Immature natural killer cell (primary cell): ENCODE measurements at regions not wholly inside any gene's neighbourhood (a gene's known extent, or its start where the extent isn't known, plus 50 kb on each side); places are given as distances from the start of the nearest gene placed in this dataset.
"Not testable (repeated sequence)": the region's sequence is repeated elsewhere in the genome, so short reads cannot be mapped to it uniquely, and the experiment has no call there.

ENCODE experiments used
- DNase-seq, 3 donors: peaks; one replicate each; pipeline ENCODE4 v3.0.0; 2022; ENCODE audit warnings: mixed read lengths in 1 of 3
- H3K27ac Mint-ChIP-seq, 6 donors: one replicate each; pipeline ENCODE4 v1.8.0; 2020; ENCODE audit warnings: mixed read lengths in 6 of 6, mild to moderate bottlenecking in 5 of 6, inconsistent platforms in 4 of 6, moderate library complexity in 3 of 6
- H3K27me3 Mint-ChIP-seq, 3 donors: one replicate each; pipeline ENCODE4 v1.8.0; 2020 to 2021; ENCODE audit warnings: low read depth in 3 of 3, mild to moderate bottlenecking in 3 of 3, mixed read lengths in 3 of 3, moderate library complexity in 3 of 3, inconsistent platforms in 1 of 3
- H3K36me3 Mint-ChIP-seq, 3 donors: one replicate each; pipeline ENCODE4 v1.8.0; 2020; ENCODE audit warnings: mixed read lengths in 3 of 3, inconsistent platforms in 2 of 3, mild to moderate bottlenecking in 2 of 3
- H3K4me1 Mint-ChIP-seq, 2 donors: one replicate each; pipeline ENCODE4 v1.8.0; 2020; ENCODE audit warnings: inconsistent platforms in 2 of 2, mild to moderate bottlenecking in 2 of 2, mixed read lengths in 2 of 2, moderate library complexity in 1 of 2
- H3K4me3 Mint-ChIP-seq, 5 donors: one replicate each; pipeline ENCODE4 v1.8.0; 2020; ENCODE audit warnings: mild to moderate bottlenecking in 5 of 5, mixed read lengths in 5 of 5, inconsistent platforms in 3 of 5, moderate library complexity in 3 of 5
- H3K9me3 Mint-ChIP-seq, 6 donors: one replicate each; pipeline ENCODE4 v1.8.0; 2020; ENCODE audit warnings: mild to moderate bottlenecking in 6 of 6, mixed read lengths in 6 of 6, inconsistent platforms in 4 of 6, moderate library complexity in 3 of 6

DNA sequence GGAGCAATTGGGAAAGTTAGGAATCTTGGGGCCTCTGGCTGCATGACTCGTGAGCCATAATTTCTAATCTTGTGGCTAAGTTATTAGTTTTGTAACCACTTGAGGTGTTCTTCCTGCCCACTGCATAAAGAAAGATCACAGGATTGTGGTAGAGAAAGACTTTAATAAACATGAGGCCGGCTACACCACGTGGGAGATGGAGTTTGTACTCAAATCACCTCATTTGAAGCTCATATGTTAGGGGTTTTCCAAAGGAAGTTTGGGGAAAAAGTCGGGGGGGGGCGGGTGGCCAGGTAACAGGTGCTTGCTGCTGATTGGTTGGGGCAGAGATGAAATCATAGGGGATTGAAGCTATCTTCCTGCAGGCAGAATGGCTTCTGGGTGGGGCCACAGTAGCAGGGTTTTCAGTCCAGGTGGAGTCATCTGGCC lies 287.8 kb downstream of the ZNF674 start:
- no peak overlapping the region for H3K4me3 Mint-ChIP-seq
- H3K27me3 Mint-ChIP-seq: peaks cover 2 to 17% (median 8%) of the 10 kb centered on the region in 3 donors
- H3K27ac Mint-ChIP-seq: no peak overlapping the region

GRCh38 chrX:46256875-46257274 lies 288.3 kb downstream of the ZNF674 start:
- Mint-ChIP-seq H3K27ac (no peak overlapping the region), H3K9me3 (peaks cover 0 to 2% (median 0%) of the 10 kb centered on the region in 6 donors), H3K36me3 (no peaks in the 10 kb centered on the region), H3K4me3 (no peak overlapping the region), H3K4me1 (no peaks in the 10 kb centered on the region), H3K27me3 (peaks cover 2 to 13% (median 9%) of the 10 kb centered on the region in 3 donors)
- no peak for DNase-seq

More for the DNA sequence above, 287.8 kb downstream of the ZNF674 start:
- H3K36me3 Mint-ChIP-seq: no peaks in the 10 kb centered on the region
- H3K9me3 Mint-ChIP-seq: peaks cover 0 to 2% (median 0%) of the 10 kb centered on the region in 6 donors
- no peak for DNase-seq
- no peaks in the 10 kb centered on the region for H3K4me1 Mint-ChIP-seq

GRCh38 chrX:46255046-46255445 lies 290.2 kb downstream of the ZNF674 start:
- no peaks in the 10 kb centered on the region for H3K4me1 Mint-ChIP-seq
- no peak overlapping the region for H3K27ac Mint-ChIP-seq
- H3K36me3 Mint-ChIP-seq: no peaks in the 10 kb centered on the region
- DNase-seq: no peak
- H3K27me3 Mint-ChIP-seq: peaks cover 2 to 9% (median 6%) of the 10 kb centered on the region in 3 donors
- H3K9me3 Mint-ChIP-seq: peaks cover 0 to 2% (median 0%) of the 10 kb centered on the region in 6 donors
- no peak overlapping the region for H3K4me3 Mint-ChIP-seq

DNA sequence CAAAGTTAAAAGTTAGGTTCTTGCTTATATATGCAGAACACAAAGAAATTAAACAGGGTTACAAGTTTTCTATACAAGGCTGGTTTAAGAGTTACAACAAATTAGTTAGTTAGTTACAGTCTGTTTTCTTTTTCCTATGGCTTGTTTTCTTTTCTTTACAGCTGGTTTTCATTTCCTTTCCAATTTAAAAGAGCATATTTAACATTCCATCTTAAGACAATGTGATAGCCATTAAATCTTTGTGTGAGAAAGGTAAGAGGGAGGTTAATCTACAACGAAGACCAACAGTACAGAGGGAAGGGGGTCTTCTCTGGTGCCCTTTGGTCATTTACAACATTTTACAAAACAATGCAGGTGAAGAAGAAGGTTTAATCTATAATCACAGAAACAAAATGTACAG lies 290.6 kb downstream of the ZNF674 start:
- Mint-ChIP-seq H3K4me3 (no peak overlapping the region), H3K4me1 (no peaks in the 10 kb centered on the region), H3K27me3 (peaks cover 2 to 9% (median 6%) of the 10 kb centered on the region in 3 donors), H3K9me3 (peaks cover 0 to 2% (median 0%) of the 10 kb centered on the region in 6 donors), H3K27ac (no peak overlapping the region), H3K36me3 (no peaks in the 10 kb centered on the region)
- DNase-seq: no peak

DNA sequence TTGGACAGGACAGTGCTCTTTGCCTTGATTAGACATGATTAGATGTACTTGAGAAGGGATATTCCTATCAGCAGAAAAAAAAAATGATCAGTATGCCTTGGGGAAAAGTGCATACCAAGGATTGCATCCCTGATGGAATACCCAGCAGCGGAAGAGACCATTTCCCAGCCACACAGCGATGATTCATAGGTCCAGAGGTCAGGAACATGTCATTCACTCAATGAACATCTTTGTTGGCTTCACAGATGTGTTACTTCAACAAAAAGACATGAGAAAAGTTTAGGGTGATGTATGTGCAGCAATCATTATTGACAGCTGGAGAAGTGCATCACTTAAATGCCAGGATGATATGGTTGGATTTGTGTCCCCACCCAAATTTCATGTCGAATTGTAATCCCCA lies 293.5 kb downstream of the ZNF674 start:
- no peak overlapping the region for H3K27ac Mint-ChIP-seq
- no peak for DNase-seq
- H3K9me3 Mint-ChIP-seq: peaks cover 0 to 2% (median 0%) of the 10 kb centered on the region in 6 donors
- H3K27me3 Mint-ChIP-seq: peaks cover 0 to 9% (median 6%) of the 10 kb centered on the region in 3 donors
- no peak overlapping the region for H3K4me3 Mint-ChIP-seq
- no peaks in the 10 kb centered on the region for H3K4me1 Mint-ChIP-seq
- no peaks in the 10 kb centered on the region for H3K36me3 Mint-ChIP-seq

DNA sequence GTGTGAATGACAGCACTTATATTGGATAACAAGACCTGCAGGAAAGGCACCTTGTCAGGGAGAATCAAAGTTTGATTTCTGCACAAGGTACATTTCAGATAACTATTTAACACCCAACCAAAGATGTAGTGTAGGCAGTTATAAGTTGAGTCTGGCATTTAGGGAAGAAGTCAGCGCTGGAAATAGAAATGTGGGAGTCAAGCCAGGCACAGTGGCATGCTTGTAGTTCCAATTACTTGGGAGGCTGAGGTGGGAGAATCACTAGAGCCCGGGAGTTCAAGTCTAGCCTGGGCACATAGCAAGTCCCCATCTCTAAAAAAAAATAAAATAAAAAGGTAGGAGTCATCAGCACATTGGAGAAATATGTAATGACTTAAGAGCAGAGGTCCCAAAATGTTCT lies 295.1 kb downstream of the ZNF674 start:
- no peak for DNase-seq
- H3K27ac Mint-ChIP-seq: no peak overlapping the region
- no peaks in the 10 kb centered on the region for H3K36me3 Mint-ChIP-seq
- peaks cover 0 to 9% (median 2%) of the 10 kb centered on the region in 3 donors for H3K27me3 Mint-ChIP-seq
- H3K4me3 Mint-ChIP-seq: no peak overlapping the region
- H3K9me3 Mint-ChIP-seq: no peaks in the 10 kb centered on the region
- no peaks in the 10 kb centered on the region for H3K4me1 Mint-ChIP-seq

GRCh38 chrX:46247456-46247855 lies 297.8 kb downstream of the ZNF674 start:
- no peak for DNase-seq
- no peaks in the 10 kb centered on the region for H3K9me3 Mint-ChIP-seq
- no peaks in the 10 kb centered on the region for H3K36me3 Mint-ChIP-seq
- H3K4me1 Mint-ChIP-seq: no peaks in the 10 kb centered on the region
- H3K27me3 Mint-ChIP-seq: peaks cover 0 to 4% (median 2%) of the 10 kb centered on the region in 3 donors
- H3K27ac Mint-ChIP-seq: no peak overlapping the region
- H3K4me3 Mint-ChIP-seq: no peak overlapping the region

DNA sequence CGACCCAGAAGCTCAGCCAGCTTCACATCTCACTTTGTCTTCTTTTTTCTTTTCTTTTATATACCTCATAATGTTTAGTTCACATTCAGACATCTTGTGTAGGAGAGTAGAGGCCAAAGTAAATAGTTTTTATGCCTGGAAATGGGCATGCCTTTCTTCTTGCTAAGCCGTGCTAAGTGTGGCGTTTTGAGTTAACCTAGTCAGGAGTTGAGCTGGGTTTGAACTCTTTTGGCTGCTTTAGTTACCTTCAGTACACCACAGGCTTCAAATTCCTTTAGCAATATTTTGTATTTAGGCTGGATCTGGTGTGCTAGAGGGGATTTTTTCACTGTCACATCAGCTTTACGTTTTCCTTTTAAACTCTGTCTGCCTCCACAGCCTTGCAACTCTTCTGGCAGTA lies 300.8 kb downstream of the ZNF674 start:
- no peaks in the 10 kb centered on the region for H3K4me1 Mint-ChIP-seq
- no peak for DNase-seq
- no peaks in the 10 kb centered on the region for H3K36me3 Mint-ChIP-seq
- H3K4me3 Mint-ChIP-seq: no peak overlapping the region
- H3K27me3 Mint-ChIP-seq: peaks cover 0 to 5% (median 0%) of the 10 kb centered on the region in 3 donors
- H3K27ac Mint-ChIP-seq: no peak overlapping the region
- H3K9me3 Mint-ChIP-seq: no peaks in the 10 kb centered on the region

DNA sequence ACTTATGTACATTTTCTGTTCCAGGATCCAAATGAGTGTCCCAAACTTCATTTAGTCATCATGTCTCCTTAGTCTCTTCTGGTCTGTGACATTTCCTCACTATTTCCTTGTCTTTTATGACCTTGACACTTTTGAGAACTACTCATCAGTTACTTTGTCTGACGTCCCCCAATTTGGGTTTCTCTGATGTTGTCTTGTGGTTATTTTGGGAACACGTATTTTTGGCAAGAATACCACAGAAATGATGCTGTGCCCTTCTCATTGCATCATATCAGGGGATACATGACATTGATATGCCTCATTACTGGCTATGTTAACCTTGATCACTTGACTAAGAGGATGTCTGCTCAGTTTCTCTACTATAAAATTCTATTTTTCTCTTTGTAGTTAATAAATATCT lies 308.8 kb downstream of the ZNF674 start:
- Mint-ChIP-seq H3K27ac (no peak overlapping the region), H3K4me3 (no peak overlapping the region), H3K27me3 (peaks cover 1 to 19% (median 6%) of the 10 kb centered on the region in 3 donors)

DNA sequence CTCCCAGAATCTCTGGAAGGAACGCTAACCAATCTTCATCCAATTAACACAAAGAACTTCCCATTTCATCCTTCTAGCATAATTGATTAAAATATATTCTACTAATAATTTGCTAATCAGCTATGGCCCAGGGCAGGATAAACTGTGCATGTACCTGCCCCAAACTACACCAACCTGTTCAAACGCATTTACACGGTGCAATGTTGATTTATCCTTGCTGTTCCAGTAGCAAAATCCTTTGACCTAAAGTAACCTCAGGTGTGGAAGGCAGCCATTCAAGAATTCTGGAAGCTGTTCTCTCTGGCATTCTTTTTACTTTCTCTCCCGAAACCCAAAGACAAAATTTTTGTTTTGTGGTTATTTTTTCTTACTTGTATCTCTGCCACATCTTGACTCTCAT lies 309.4 kb downstream of the ZNF674 start:
- Mint-ChIP-seq H3K36me3 (no peaks in the 10 kb centered on the region), H3K9me3 (peaks cover 0 to 2% (median 0%) of the 10 kb centered on the region in 6 donors), H3K27ac (no peak overlapping the region), H3K27me3 (peaks cover 1 to 19% (median 6%) of the 10 kb centered on the region in 3 donors), H3K4me3 (no peak overlapping the region), H3K4me1 (no peaks in the 10 kb centered on the region)
- DNase-seq: no peak

More for the DNA sequence above, 308.8 kb downstream of the ZNF674 start:
- Mint-ChIP-seq H3K9me3 (peaks cover 0 to 2% (median 0%) of the 10 kb centered on the region in 6 donors), H3K36me3 (no peaks in the 10 kb centered on the region), H3K4me1 (no peaks in the 10 kb centered on the region)
- no peak for DNase-seq

DNA sequence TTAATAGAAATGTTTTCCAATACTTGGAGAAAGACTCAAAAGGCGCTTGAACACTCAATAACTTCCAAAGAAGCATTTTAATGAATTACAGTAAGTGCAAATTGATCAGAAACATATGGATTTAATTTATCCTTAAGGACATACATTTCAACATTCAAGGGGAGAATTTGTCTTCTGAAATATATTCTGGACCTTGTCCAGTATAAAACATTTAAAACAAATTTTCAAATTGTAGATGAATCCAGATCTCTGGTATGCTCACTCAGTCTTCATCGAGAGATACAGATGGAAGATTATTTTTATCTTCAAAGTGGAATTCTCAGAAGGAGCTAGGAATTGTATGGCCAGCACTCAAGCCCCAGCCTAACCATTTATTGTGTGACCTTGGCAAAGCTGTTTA lies 310.4 kb downstream of the ZNF674 start:
- no peaks in the 10 kb centered on the region for H3K4me1 Mint-ChIP-seq
- no peak overlapping the region for H3K4me3 Mint-ChIP-seq
- no peak for DNase-seq
- peaks cover 0 to 2% (median 0%) of the 10 kb centered on the region in 6 donors for H3K9me3 Mint-ChIP-seq
- H3K27me3 Mint-ChIP-seq: peaks cover 1 to 19% (median 6%) of the 10 kb centered on the region in 3 donors
- no peak overlapping the region for H3K27ac Mint-ChIP-seq
- H3K36me3 Mint-ChIP-seq: no peaks in the 10 kb centered on the region

- Mint-ChIP-seq H3K36me3 (no peaks in the 10 kb centered on the region), H3K4me1 (no peaks in the 10 kb centered on the region), H3K9me3 (peaks cover 0 to 2% (median 0%) of the 10 kb centered on the region in 6 donors), H3K27ac (no peak overlapping the region), H3K27me3 (peaks cover 0 to 7% (median 5%) of the 10 kb centered on the region in 3 donors), H3K4me3 (no peak overlapping the region)
- no peak for DNase-seq
Observed at GRCh38 chrX:46228389-46228788, 316.8 kb downstream of the ZNF674 start.

GRCh38 chrX:46226422-46226821 lies 318.8 kb downstream of the ZNF674 start:
- H3K4me3 Mint-ChIP-seq: no peak overlapping the region
- peaks cover 0 to 8% (median 7%) of the 10 kb centered on the region in 3 donors for H3K27me3 Mint-ChIP-seq
- H3K9me3 Mint-ChIP-seq: no peaks in the 10 kb centered on the region
- H3K4me1 Mint-ChIP-seq: no peaks in the 10 kb centered on the region
- no peaks in the 10 kb centered on the region for H3K36me3 Mint-ChIP-seq
- DNase-seq: no peak
- H3K27ac Mint-ChIP-seq: no peak overlapping the region

GRCh38 chrX:46223499-46223898 lies 321.7 kb downstream of the ZNF674 start:
- not testable (repeated sequence) for H3K27ac Mint-ChIP-seq, H3K4me1 Mint-ChIP-seq, H3K9me3 Mint-ChIP-seq, H3K27me3 Mint-ChIP-seq, H3K4me3 Mint-ChIP-seq, DNase-seq, H3K36me3 Mint-ChIP-seq

DNA sequence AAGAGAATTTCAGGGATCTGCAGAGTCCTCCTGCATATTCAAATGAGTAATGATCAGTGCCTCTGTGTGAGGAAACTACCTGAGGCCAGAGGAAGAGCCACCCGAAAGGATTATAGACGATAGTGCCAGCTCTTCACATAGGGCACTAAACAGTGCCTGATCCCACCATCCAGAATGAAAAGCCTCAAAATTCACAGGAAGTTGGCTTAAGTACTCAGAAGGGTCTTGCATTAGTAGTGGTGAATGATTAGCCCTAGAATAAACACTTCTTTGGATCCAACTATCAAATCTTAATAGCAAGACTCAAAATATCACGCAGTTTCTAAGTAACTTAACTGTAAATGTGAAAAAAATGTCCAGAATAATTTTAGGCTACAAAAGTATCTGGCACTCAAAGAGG lies 324.4 kb downstream of the ZNF674 start:
- DNase-seq: no peak
- Mint-ChIP-seq H3K4me3 (no peak overlapping the region), H3K4me1 (no peaks in the 10 kb centered on the region), H3K9me3 (no peaks in the 10 kb centered on the region), H3K36me3 (no peaks in the 10 kb centered on the region), H3K27me3 (peaks cover 0 to 14% (median 10%) of the 10 kb centered on the region in 3 donors), H3K27ac (no peak overlapping the region)
